GM23338 (cell line): ENCODE measurements at regions not wholly inside any gene's neighbourhood (a gene's known extent, or its start where the extent isn't known, plus 50 kb on each side); places are given as distances from the start of the nearest gene placed in this dataset.

Source experiments
- ATAC-seq: fragments of 200-7000 bp; cut with Tn5 transposase; 3 replicates; pipeline ENCODE4 v1.9.1; 2020
- DNase-seq: peaks from one replicate; pipeline ENCODE4 v3.0.0-alpha.2; 2015; ENCODE audit warnings: low spot score
- H2AFZ ChIP-seq: fragments of 200-600 bp; sonication (generic); 2 replicates; pipeline ENCODE4 v1.8.0; 2016; ENCODE audit warnings: antibody characterized with exemption, mild to moderate bottlenecking, moderate library complexity
- H3F3A ChIP-seq: fragments of 200-600 bp; sonication (generic); replicated peaks from 2 replicates; pipeline ENCODE4 v1.8.0; 2017; ENCODE audit warnings: antibody characterized with exemption, mixed run types, low read depth
- H3K27ac ChIP-seq: fragments of 200-600 bp; sonication (generic); 2 replicates; pipeline ENCODE4 v1.6.1; 2016; ENCODE audit warnings: low read depth
- H3K27me3 ChIP-seq: fragments of 200-600 bp; sonication (generic); 2 replicates; pipeline ENCODE4 v1.8.0; 2016; ENCODE audit warnings: mild to moderate bottlenecking, mixed run types, moderate library complexity; ENCODE audit not compliant: insufficient read depth
- H3K36me3 ChIP-seq: fragments of 200-600 bp; sonication (generic); 2 replicates; pipeline ENCODE4 v1.8.0; 2016; ENCODE audit warnings: mild to moderate bottlenecking; ENCODE audit not compliant: insufficient read depth
- H3K4me1 ChIP-seq: fragments of 200-600 bp; sonication (generic); 2 replicates; pipeline ENCODE4 v1.8.0; 2016; ENCODE audit warnings: mild to moderate bottlenecking, moderate library complexity; ENCODE audit not compliant: insufficient read depth
- H3K4me2 ChIP-seq: fragments of 200-600 bp; sonication (generic); 2 replicates; pipeline ENCODE4 v1.7.1; 2017; ENCODE audit warnings: mixed run types
- H3K4me3 ChIP-seq: fragments of 200-600 bp; sonication (generic); 2 replicates; pipeline ENCODE4 v1.6.1; 2016; ENCODE audit warnings: mixed run types
- H3K79me2 ChIP-seq: fragments of 200-600 bp; sonication (generic); replicated peaks from 2 replicates; pipeline ENCODE4 v1.8.0; 2017; ENCODE audit warnings: mild to moderate bottlenecking; ENCODE audit not compliant: insufficient read depth
- H3K9me2 ChIP-seq: fragments of 200-600 bp; sonication (generic); 2 replicates; pipeline ENCODE4 v1.8.0; 2017; ENCODE audit not compliant: insufficient read depth
- H4K20me1 ChIP-seq: fragments of 200-600 bp; sonication (generic); replicated peaks from 2 replicates; pipeline ENCODE4 v1.8.0; 2017; ENCODE audit warnings: mild to moderate bottlenecking; ENCODE audit not compliant: insufficient read depth
- H3K27ac Mint-ChIP-seq: 2 replicates; pipeline ENCODE4 v1.8.0; 2020; ENCODE audit warnings: inconsistent platforms, mild to moderate bottlenecking, moderate library complexity, mixed read lengths
- H3K27me3 Mint-ChIP-seq: 3 replicates; pipeline ENCODE4 v1.8.0; 2022; ENCODE audit warnings: low read depth, mild to moderate bottlenecking, moderate library complexity, mixed read lengths, inconsistent platforms; ENCODE audit not compliant: insufficient read depth, poor library complexity
- H3K36me3 Mint-ChIP-seq: 3 replicates; pipeline ENCODE4 v1.8.0; 2021; ENCODE audit warnings: low read depth, mild to moderate bottlenecking, inconsistent platforms, moderate library complexity, mixed read lengths
- H3K4me1 Mint-ChIP-seq: 3 replicates; pipeline ENCODE4 v1.8.0; 2020; ENCODE audit warnings: mild to moderate bottlenecking, inconsistent platforms, mixed read lengths
- H3K4me3 Mint-ChIP-seq: 3 replicates; pipeline ENCODE4 v1.8.0; 2021; ENCODE audit warnings: moderate library complexity, mild to moderate bottlenecking, inconsistent platforms, mixed read lengths
- H3K9me3 Mint-ChIP-seq: 3 replicates; pipeline ENCODE4 v1.8.0; 2020; ENCODE audit warnings: moderate library complexity, mild to moderate bottlenecking, inconsistent platforms, mixed read lengths
- CTCF ChIP-seq, 2 experiments: fragments of 200-600 bp in 1 of 2; sonication (generic) in 1 of 2; conservative IDR thresholded peaks; 2 replicates each; pipeline versions ENCODE4 v1.5.1 to v1.6.1; 2016 to 2017; ENCODE audit warnings: antibody characterized with exemption in 2 of 2, low read depth in 2 of 2, mild to moderate bottlenecking in 2 of 2, moderate library complexity in 1 of 2
- EZH2 ChIP-seq: fragments of 200-600 bp; sonication (generic); IDR thresholded peaks from one replicate; pipeline ENCODE4 v1.8.0; 2017; ENCODE audit warnings: antibody characterized with exemption, mild to moderate bottlenecking, low read depth; ENCODE audit not compliant: unreplicated experiment
- EZH2phosphoT487 ChIP-seq: fragments of 200-600 bp; sonication (generic); IDR thresholded peaks from one replicate; pipeline ENCODE4 v1.8.1; 2018; ENCODE audit warnings: antibody characterized with exemption; ENCODE audit not compliant: unreplicated experiment
- JUNB ChIP-seq: IDR thresholded peaks from one replicate; pipeline ENCODE4 v1.6.1; 2016; ENCODE audit warnings: antibody characterized with exemption; ENCODE audit not compliant: unreplicated experiment
- NANOG ChIP-seq: IDR thresholded peaks from 2 replicates; pipeline ENCODE4 v1.6.1; 2016; ENCODE audit warnings: antibody characterized with exemption, borderline replicate concordance
- POLR2AphosphoS5 ChIP-seq: IDR thresholded peaks from 2 replicates; pipeline ENCODE4 v1.6.1; 2016; ENCODE audit warnings: antibody characterized with exemption, low read depth
- STAT1 ChIP-seq: IDR thresholded peaks from one replicate; pipeline ENCODE4 v1.6.1; 2016; ENCODE audit warnings: antibody characterized with exemption; ENCODE audit not compliant: unreplicated experiment
- ZNF114 ChIP-seq: fragments of 250-450 bp; sonication (Bioruptor Pico); IDR thresholded peaks from 2 replicates; pipeline ENCODE4 v1.5.0; 2020; ENCODE audit warnings: mild to moderate bottlenecking, moderate library complexity
- ZNF331 ChIP-seq: fragments of 250-450 bp; sonication (Bioruptor Pico); IDR thresholded peaks from 2 replicates; pipeline ENCODE4 v1.5.0; 2020; ENCODE audit warnings: low read depth, mild to moderate bottlenecking, moderate library complexity
- TF ChIP-seq, protein P1 (sequence below): fragments of 250-450 bp; sonication (Bioruptor Pico); IDR thresholded peaks from 2 replicates; pipeline ENCODE4 v1.5.0; 2020; ENCODE audit warnings: mild to moderate bottlenecking, moderate library complexity
- TF ChIP-seq, protein P2 (sequence below): IDR thresholded peaks from one replicate; pipeline ENCODE4 v1.6.1; 2018; ENCODE audit warnings: antibody characterized with exemption; ENCODE audit not compliant: unreplicated experiment
- TF ChIP-seq, protein P3 (sequence below): IDR thresholded peaks from 2 replicates; pipeline ENCODE4 v1.6.1; 2016; ENCODE audit warnings: antibody characterized with exemption

GRCh38 chr1:213464786-213465460 lies 413.9 kb downstream of the RPS6KC1 start (continued):
- TF ChIP-seq, protein P1, sequence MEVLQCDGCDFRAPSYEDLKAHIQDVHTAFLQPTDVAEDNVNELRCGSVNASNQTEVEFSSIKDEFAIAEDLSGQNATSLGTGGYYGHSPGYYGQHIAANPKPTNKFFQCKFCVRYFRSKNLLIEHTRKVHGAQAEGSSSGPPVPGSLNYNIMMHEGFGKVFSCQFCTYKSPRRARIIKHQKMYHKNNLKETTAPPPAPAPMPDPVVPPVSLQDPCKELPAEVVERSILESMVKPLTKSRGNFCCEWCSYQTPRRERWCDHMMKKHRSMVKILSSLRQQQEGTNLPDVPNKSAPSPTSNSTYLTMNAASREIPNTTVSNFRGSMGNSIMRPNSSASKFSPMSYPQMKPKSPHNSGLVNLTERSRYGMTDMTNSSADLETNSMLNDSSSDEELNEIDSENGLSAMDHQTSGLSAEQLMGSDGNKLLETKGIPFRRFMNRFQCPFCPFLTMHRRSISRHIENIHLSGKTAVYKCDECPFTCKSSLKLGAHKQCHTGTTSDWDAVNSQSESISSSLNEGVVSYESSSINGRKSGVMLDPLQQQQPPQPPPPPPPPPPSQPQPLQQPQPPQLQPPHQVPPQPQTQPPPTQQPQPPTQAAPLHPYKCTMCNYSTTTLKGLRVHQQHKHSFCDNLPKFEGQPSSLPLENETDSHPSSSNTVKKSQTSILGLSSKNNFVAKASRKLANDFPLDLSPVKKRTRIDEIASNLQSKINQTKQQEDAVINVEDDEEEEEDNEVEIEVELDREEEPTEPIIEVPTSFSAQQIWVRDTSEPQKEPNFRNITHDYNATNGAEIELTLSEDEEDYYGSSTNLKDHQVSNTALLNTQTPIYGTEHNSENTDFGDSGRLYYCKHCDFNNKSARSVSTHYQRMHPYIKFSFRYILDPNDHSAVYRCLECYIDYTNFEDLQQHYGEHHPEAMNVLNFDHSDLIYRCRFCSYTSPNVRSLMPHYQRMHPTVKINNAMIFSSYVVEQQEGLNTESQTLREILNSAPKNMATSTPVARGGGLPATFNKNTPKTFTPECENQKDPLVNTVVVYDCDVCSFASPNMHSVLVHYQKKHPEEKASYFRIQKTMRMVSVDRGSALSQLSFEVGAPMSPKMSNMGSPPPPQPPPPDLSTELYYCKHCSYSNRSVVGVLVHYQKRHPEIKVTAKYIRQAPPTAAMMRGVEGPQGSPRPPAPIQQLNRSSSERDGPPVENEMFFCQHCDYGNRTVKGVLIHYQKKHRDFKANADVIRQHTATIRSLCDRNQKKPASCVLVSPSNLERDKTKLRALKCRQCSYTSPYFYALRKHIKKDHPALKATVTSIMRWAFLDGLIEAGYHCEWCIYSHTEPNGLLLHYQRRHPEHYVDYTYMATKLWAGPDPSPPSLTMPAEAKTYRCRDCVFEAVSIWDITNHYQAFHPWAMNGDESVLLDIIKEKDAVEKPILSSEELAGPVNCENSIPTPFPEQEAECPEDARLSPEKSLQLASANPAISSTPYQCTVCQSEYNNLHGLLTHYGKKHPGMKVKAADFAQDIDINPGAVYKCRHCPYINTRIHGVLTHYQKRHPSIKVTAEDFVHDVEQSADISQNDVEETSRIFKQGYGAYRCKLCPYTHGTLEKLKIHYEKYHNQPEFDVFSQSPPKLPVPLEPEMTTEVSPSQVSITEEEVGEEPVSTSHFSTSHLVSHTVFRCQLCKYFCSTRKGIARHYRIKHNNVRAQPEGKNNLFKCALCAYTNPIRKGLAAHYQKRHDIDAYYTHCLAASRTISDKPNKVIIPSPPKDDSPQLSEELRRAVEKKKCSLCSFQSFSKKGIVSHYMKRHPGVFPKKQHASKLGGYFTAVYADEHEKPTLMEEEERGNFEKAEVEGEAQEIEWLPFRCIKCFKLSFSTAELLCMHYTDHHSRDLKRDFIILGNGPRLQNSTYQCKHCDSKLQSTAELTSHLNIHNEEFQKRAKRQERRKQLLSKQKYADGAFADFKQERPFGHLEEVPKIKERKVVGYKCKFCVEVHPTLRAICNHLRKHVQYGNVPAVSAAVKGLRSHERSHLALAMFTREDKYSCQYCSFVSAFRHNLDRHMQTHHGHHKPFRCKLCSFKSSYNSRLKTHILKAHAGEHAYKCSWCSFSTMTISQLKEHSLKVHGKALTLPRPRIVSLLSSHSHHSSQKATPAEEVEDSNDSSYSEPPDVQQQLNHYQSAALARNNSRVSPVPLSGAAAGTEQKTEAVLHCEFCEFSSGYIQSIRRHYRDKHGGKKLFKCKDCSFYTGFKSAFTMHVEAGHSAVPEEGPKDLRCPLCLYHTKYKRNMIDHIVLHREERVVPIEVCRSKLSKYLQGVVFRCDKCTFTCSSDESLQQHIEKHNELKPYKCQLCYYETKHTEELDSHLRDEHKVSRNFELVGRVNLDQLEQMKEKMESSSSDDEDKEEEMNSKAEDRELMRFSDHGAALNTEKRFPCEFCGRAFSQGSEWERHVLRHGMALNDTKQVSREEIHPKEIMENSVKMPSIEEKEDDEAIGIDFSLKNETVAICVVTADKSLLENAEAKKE (CRISPR knock-in tag): no peak

GRCh38 chr1:213466541-213466940 lies 415.5 kb downstream of the RPS6KC1 start:
- ATAC-seq: no peak
- TF ChIP-seq, protein P2, sequence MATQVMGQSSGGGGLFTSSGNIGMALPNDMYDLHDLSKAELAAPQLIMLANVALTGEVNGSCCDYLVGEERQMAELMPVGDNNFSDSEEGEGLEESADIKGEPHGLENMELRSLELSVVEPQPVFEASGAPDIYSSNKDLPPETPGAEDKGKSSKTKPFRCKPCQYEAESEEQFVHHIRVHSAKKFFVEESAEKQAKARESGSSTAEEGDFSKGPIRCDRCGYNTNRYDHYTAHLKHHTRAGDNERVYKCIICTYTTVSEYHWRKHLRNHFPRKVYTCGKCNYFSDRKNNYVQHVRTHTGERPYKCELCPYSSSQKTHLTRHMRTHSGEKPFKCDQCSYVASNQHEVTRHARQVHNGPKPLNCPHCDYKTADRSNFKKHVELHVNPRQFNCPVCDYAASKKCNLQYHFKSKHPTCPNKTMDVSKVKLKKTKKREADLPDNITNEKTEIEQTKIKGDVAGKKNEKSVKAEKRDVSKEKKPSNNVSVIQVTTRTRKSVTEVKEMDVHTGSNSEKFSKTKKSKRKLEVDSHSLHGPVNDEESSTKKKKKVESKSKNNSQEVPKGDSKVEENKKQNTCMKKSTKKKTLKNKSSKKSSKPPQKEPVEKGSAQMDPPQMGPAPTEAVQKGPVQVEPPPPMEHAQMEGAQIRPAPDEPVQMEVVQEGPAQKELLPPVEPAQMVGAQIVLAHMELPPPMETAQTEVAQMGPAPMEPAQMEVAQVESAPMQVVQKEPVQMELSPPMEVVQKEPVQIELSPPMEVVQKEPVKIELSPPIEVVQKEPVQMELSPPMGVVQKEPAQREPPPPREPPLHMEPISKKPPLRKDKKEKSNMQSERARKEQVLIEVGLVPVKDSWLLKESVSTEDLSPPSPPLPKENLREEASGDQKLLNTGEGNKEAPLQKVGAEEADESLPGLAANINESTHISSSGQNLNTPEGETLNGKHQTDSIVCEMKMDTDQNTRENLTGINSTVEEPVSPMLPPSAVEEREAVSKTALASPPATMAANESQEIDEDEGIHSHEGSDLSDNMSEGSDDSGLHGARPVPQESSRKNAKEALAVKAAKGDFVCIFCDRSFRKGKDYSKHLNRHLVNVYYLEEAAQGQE: no peak
- TF ChIP-seq JUNB: no peak
- TF ChIP-seq POLR2AphosphoS5: no peak
- no peak for TF ChIP-seq NANOG
- TF ChIP-seq ZNF114 (CRISPR knock-in tag): no peak
- no peak for TF ChIP-seq STAT1
- TF ChIP-seq EZH2phosphoT487: no peak
- TF ChIP-seq, protein P3, sequence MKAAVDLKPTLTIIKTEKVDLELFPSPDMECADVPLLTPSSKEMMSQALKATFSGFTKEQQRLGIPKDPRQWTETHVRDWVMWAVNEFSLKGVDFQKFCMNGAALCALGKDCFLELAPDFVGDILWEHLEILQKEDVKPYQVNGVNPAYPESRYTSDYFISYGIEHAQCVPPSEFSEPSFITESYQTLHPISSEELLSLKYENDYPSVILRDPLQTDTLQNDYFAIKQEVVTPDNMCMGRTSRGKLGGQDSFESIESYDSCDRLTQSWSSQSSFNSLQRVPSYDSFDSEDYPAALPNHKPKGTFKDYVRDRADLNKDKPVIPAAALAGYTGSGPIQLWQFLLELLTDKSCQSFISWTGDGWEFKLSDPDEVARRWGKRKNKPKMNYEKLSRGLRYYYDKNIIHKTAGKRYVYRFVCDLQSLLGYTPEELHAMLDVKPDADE: no peak
- TF ChIP-seq ZNF331 (CRISPR knock-in tag): no peak
- TF ChIP-seq EZH2: no peak
- no peak for TF ChIP-seq CTCF (conservative IDR thresholded peaks at IDR 0.05; ENCODE audit: low read depth in 2 of 2)

More at GRCh38 chr1:213466541-213466940, 415.5 kb downstream of the RPS6KC1 start:
- Mint-ChIP-seq H3K27ac (no peak overlapping the region), H3K36me3 (no peaks in the 10 kb centered on the region), H3K4me1 (no peaks in the 10 kb centered on the region), H3K27me3 (peaks cover 3% of the 10 kb centered on the region), H3K9me3 (no peaks in the 10 kb centered on the region), H3K4me3 (no peak overlapping the region)
- H3K9me2 ChIP-seq: no peaks in the 10 kb centered on the region; the same call in 1 of the 2 replicates
- no peak overlapping the region for H3K4me3 ChIP-seq
- H4K20me1 ChIP-seq: no peaks in the 10 kb centered on the region
- H2AFZ ChIP-seq: no peak overlapping the region
- H3K79me2 ChIP-seq: no peaks in the 10 kb centered on the region
- no peak overlapping the region for H3K4me2 ChIP-seq
- DNase-seq: no peak
- no peak overlapping the region for H3K27ac ChIP-seq
- H3K27me3 ChIP-seq: no peaks in the 10 kb centered on the region
- no peaks in the 10 kb centered on the region for H3K36me3 ChIP-seq
- H3K4me1 ChIP-seq: no peaks in the 10 kb centered on the region
- no peaks in the 10 kb centered on the region for H3F3A ChIP-seq
